ENCODE measurements at regions not wholly inside any gene's neighbourhood (a gene's known extent, or its start where the extent isn't known, plus 50 kb on each side); places are given as distances from the start of the nearest gene placed in this dataset.

DNA sequence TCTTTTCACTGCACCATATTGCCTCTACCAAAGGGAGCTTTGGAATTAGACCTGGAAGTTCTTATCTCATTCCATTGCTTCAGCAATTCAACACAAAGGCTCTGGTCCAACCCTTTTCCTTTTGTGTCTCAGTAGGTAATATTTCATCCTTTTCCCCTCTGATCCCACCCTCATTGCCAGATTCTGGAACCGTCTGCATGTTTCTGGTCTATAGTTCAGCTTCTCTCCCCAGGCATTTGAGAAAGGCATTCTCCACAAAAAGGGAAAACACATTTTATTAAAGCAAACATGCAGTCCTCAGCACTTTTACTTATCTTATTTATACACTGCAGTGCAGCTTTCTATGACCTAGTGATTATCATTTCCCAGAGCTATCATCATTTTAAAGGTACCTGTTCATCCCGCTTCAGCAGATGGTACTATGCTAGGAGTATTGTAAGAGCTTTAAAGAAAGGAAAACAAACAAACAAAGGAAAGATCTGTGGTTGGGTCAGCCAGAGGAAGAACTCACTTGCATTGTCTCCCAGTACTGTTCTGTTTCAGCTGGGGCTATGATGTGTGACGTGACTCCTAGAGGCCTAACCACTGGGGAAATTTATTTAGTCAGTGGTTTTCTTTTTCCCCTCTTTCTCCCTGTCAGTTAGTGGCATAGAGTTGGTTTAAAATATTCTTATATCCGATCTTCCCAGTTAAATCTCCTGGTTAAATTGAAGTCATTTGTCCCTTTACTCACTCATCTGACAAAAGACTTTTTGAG lies 269.2 kb downstream of the TMEM38B start:
- no peaks in the 10 kb centered on the region for H3K27me3 ChIP-seq (ENCODE audit: control insufficient read depth in 2 of 2, insufficient read depth in 2 of 2, low read length in 2 of 2)
- no peak overlapping the region for H3K4me2 ChIP-seq (ENCODE audit: insufficient read depth, low read length)
- DNase-seq (ENCODE audit: low read depth, low spot score) (no peak), FAIRE-seq (no peak)
- H3K27ac ChIP-seq (ENCODE audit: insufficient read depth, low read depth, low read length): no peak overlapping the region
- no peak for TF ChIP-seq POLR2A (IDR thresholded peaks at IDR 0.05; ENCODE audit: low read depth, low read length)
- TF ChIP-seq POLR2AphosphoS5 (IDR thresholded peaks at IDR 0.05; ENCODE audit: insufficient read depth, low read depth, low read length): no peak
- TF ChIP-seq, protein P1, sequence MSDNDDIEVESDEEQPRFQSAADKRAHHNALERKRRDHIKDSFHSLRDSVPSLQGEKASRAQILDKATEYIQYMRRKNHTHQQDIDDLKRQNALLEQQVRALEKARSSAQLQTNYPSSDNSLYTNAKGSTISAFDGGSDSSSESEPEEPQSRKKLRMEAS (IDR thresholded peaks at IDR 0.05; ENCODE audit: insufficient read depth, insufficient read length): no peak
- no peak for TF ChIP-seq FOS (IDR thresholded peaks at IDR 0.05; ENCODE audit: borderline replicate concordance, insufficient read depth, low read length)
- no peak for TF ChIP-seq EZH2 (IDR thresholded peaks at IDR 0.05; ENCODE audit: borderline replicate concordance, low read depth, low read length, severe bottlenecking)
- no peak for TF ChIP-seq MYC (IDR thresholded peaks at IDR 0.05; ENCODE audit: low read depth, low read length)
- TF ChIP-seq JUN (IDR thresholded peaks at IDR 0.05; ENCODE audit: borderline replicate concordance, insufficient read depth, insufficient read length, low read depth): no peak
- H4K20me1 ChIP-seq (replicated peaks; ENCODE audit: control insufficient read depth, extremely low read depth, insufficient read depth, low read length): no peaks in the 10 kb centered on the region
- H3K79me2 ChIP-seq (ENCODE audit: control insufficient read depth, insufficient read depth, low read length): no peaks in the 10 kb centered on the region
- intact Hi-C loops (cut with micrococcal nuclease) (no loop called here), dilution Hi-C loops (cut with MboI; ENCODE audit: extremely low pct_ligation_motif_present, low sequenced_read_pairs) (no loop called here)
- no TSS peak for BruUV-seq (replicated peaks)
- H3K9me3 ChIP-seq (replicated peaks; ENCODE audit: control insufficient read depth, insufficient read depth, low read length): no peaks in the 10 kb centered on the region
- H3K9me1 ChIP-seq (replicated peaks; ENCODE audit: control insufficient read depth, extremely low read depth, insufficient read depth, low read length): no peaks in the 10 kb centered on the region
- no peak overlapping the region for H3K4me3 ChIP-seq (replicated peaks in 1 of 3; ENCODE audit: insufficient read depth in 1 of 3, low read depth in 1 of 3, low read length in 3 of 3)
- H2AFZ ChIP-seq (ENCODE audit: low read depth, low read length): no peak overlapping the region
- H3K4me1 ChIP-seq (ENCODE audit: control insufficient read depth, extremely low read depth, insufficient read depth, low read length): no peaks in the 10 kb centered on the region
- CTCF ChIA-PET: no interaction called here
- no peaks in the 10 kb centered on the region for H3K36me3 ChIP-seq (ENCODE audit: control insufficient read depth in 2 of 2, extremely low read depth in 1 of 2, insufficient read depth in 2 of 2, low read length in 2 of 2)
- POLR2A ChIA-PET: no interaction called here
- H3K9ac ChIP-seq (replicated peaks; ENCODE audit: extremely low read depth, insufficient read depth, low read length): no peak overlapping the region

DNA sequence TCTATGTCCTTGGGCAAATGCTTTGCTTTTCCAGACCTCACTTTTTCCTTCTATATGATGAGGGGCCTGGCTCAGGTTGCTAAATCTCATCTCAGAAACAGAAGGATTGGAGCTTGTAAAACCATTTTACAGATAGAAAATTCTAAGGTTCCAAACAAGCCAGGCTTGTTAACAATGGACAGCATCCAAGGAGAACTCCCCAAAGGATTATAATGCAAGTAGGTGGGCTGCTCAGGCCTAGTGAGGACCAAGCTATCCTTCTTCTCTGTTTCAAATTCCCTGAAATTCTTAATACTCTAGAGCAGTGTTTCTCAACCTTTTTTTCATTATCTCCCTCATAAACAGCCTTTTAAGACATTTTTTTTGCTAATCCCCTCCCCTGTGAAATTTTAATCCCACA lies 269.8 kb downstream of the TMEM38B start:
- no peak overlapping the region for H3K4me2 ChIP-seq (ENCODE audit: insufficient read depth, low read length)
- H3K79me2 ChIP-seq (ENCODE audit: control insufficient read depth, insufficient read depth, low read length): no peaks in the 10 kb centered on the region
- dilution Hi-C loops (cut with MboI; ENCODE audit: extremely low pct_ligation_motif_present, low sequenced_read_pairs): no loop called here
- no peak overlapping the region for H3K27ac ChIP-seq (ENCODE audit: insufficient read depth, low read depth, low read length)
- intact Hi-C loops (cut with micrococcal nuclease): no loop called here
- H3K36me3 ChIP-seq (ENCODE audit: control insufficient read depth in 2 of 2, extremely low read depth in 1 of 2, insufficient read depth in 2 of 2, low read length in 2 of 2): no peaks in the 10 kb centered on the region
- no peak overlapping the region for H3K9ac ChIP-seq (replicated peaks; ENCODE audit: extremely low read depth, insufficient read depth, low read length)
- H3K9me1 ChIP-seq (replicated peaks; ENCODE audit: control insufficient read depth, extremely low read depth, insufficient read depth, low read length): no peaks in the 10 kb centered on the region
- no peak overlapping the region for H3K4me3 ChIP-seq (replicated peaks in 1 of 3; ENCODE audit: insufficient read depth in 1 of 3, low read depth in 1 of 3, low read length in 3 of 3)
- no peak for FAIRE-seq
- no peak overlapping the region for H2AFZ ChIP-seq (ENCODE audit: low read depth, low read length)
- no peaks in the 10 kb centered on the region for H3K9me3 ChIP-seq (replicated peaks; ENCODE audit: control insufficient read depth, insufficient read depth, low read length)
- BruUV-seq (replicated peaks): no TSS peak
- ChIA-PET CTCF (no interaction called here), POLR2A (no interaction called here)
- H3K27me3 ChIP-seq (ENCODE audit: control insufficient read depth in 2 of 2, insufficient read depth in 2 of 2, low read length in 2 of 2): no peaks in the 10 kb centered on the region
- TF ChIP-seq POLR2A (IDR thresholded peaks at IDR 0.05; ENCODE audit: low read depth, low read length) (no peak), EZH2 (IDR thresholded peaks at IDR 0.05; ENCODE audit: borderline replicate concordance, low read depth, low read length, severe bottlenecking) (no peak)
- DNase-seq (ENCODE audit: low read depth, low spot score): no peak
- H3K4me1 ChIP-seq (ENCODE audit: control insufficient read depth, extremely low read depth, insufficient read depth, low read length): no peaks in the 10 kb centered on the region
- no peaks in the 10 kb centered on the region for H4K20me1 ChIP-seq (replicated peaks; ENCODE audit: control insufficient read depth, extremely low read depth, insufficient read depth, low read length)
